ENCODE measurements at regions not wholly inside any gene's neighbourhood (a gene's known extent, or its start where the extent isn't known, plus 50 kb on each side); places are given as distances from the start of the nearest gene placed in this dataset.

DNA sequence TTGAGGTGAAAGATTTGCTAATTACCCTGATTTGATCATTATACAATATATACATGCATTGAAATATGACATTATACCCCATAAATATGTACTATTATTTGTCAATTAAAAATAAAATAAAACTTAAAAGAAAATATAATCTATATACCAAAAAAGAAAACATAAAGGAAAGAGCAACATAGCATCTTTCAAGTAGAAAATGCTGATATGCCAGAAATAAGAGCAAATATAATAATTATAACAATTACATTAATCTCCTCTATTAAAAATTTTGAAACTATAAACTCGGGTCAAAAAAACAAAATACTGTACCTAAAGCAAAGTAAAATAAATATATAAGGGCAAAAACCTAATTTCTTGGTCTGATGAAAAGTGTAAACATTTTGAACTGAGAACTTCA lies 209.3 kb upstream of the PDE1C start:
- TF ChIP-seq, protein P1, sequence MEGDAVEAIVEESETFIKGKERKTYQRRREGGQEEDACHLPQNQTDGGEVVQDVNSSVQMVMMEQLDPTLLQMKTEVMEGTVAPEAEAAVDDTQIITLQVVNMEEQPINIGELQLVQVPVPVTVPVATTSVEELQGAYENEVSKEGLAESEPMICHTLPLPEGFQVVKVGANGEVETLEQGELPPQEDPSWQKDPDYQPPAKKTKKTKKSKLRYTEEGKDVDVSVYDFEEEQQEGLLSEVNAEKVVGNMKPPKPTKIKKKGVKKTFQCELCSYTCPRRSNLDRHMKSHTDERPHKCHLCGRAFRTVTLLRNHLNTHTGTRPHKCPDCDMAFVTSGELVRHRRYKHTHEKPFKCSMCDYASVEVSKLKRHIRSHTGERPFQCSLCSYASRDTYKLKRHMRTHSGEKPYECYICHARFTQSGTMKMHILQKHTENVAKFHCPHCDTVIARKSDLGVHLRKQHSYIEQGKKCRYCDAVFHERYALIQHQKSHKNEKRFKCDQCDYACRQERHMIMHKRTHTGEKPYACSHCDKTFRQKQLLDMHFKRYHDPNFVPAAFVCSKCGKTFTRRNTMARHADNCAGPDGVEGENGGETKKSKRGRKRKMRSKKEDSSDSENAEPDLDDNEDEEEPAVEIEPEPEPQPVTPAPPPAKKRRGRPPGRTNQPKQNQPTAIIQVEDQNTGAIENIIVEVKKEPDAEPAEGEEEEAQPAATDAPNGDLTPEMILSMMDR (conservative IDR thresholded peaks at IDR 0.05; ENCODE audit: low read length), result no peak
- no peak for TF ChIP-seq EZH2phosphoT487 (IDR thresholded peaks at IDR 0.05; ENCODE audit: borderline replicate concordance, low read depth, low read length)
